Liver (tissue), 8 donors: ENCODE measurements at regions not wholly inside any gene's neighbourhood (a gene's known extent, or its start where the extent isn't known, plus 50 kb on each side); places are given as distances from the start of the nearest gene placed in this dataset.
A peak's percentile ranks its signal among the peaks of the same experiment; 100 is the strongest.

Source experiments
- DNase-seq: peaks from one replicate; pipeline ENCODE4 v3.0.0-alpha.2; 2017; ENCODE audit warnings: low spot score
- H3K27ac ChIP-seq, 2 donors: one replicate each; pipeline ENCODE4 v1.7.0; 2013; ENCODE audit warnings: inconsistent platforms in 2 of 2, low read length in 2 of 2, control low read depth in 1 of 2, low read depth in 1 of 2, mild to moderate bottlenecking in 1 of 2
- H3K27me3 ChIP-seq, 4 donors: one replicate each; pipeline versions ENCODE4 v1.6.1 to v1.7.0; 2013; ENCODE audit warnings: low read length in 3 of 4, inconsistent platforms in 1 of 4, mild to moderate bottlenecking in 1 of 4, moderate library complexity in 1 of 4; ENCODE audit not compliant: control insufficient read depth in 4 of 4, insufficient read depth in 4 of 4
- H3K36me3 ChIP-seq, 4 donors: one replicate each; pipeline versions ENCODE4 v1.6.1 to v1.7.0; 2013; ENCODE audit warnings: low read length in 3 of 4, mild to moderate bottlenecking in 3 of 4, low read depth in 1 of 4, moderate library complexity in 1 of 4; ENCODE audit not compliant: control insufficient read depth in 4 of 4, insufficient read depth in 3 of 4
- H3K4me1 ChIP-seq, 4 donors: one replicate each; pipeline versions ENCODE4 v1.6.1 to v1.7.0; 2013; ENCODE audit warnings: low read length in 3 of 4, mild to moderate bottlenecking in 3 of 4, moderate library complexity in 1 of 4; ENCODE audit not compliant: control insufficient read depth in 4 of 4, insufficient read depth in 4 of 4
- H3K4me3 ChIP-seq, 3 donors: one replicate each; pipeline versions ENCODE4 v1.6.1 to v1.7.0; 2013; ENCODE audit warnings: low read length in 3 of 3, control low read depth in 1 of 3, low read depth in 1 of 3, mild to moderate bottlenecking in 1 of 3
- H3K9ac ChIP-seq, 2 donors: one replicate each; pipeline ENCODE4 v1.7.0; 2013; ENCODE audit warnings: low read length in 2 of 2, mild to moderate bottlenecking in 2 of 2, moderate library complexity in 2 of 2, control low read depth in 1 of 2, low read depth in 1 of 2
- H3K9me3 ChIP-seq, 4 donors: one replicate each; pipeline versions ENCODE4 v1.6.1 to v1.7.0; 2013; ENCODE audit warnings: low read length in 3 of 4; ENCODE audit not compliant: control insufficient read depth in 4 of 4
- ATF3 ChIP-seq: IDR thresholded peaks from 2 replicates; pipeline ENCODE4 v1.6.1; 2016; ENCODE audit warnings: antibody characterized with exemption
- CTCF ChIP-seq: fragments of 150-350 bp; IDR thresholded peaks from 2 replicates; pipeline ENCODE4 v1.5.1; 2017; ENCODE audit warnings: improper control_type of control experiment, low read depth, low read length; ENCODE audit not compliant: missing input control
- EGR1 ChIP-seq, 2 donors: IDR thresholded peaks; 2 replicates each; pipeline ENCODE4 v1.6.1; 2016 to 2018; ENCODE audit warnings: antibody characterized with exemption in 2 of 2, low read depth in 2 of 2
- FOXA2 ChIP-seq: IDR thresholded peaks from 2 replicates; pipeline ENCODE4 v1.6.1; 2016; ENCODE audit warnings: antibody characterized with exemption
- GABPA ChIP-seq, 2 donors: IDR thresholded peaks in 1 of 2; conservative IDR thresholded peaks in 1 of 2; 2 replicates each; pipeline ENCODE4 v1.6.1; 2016; ENCODE audit warnings: antibody characterized with exemption in 2 of 2, mild to moderate bottlenecking in 1 of 2, moderate library complexity in 1 of 2
- HNF4A ChIP-seq, 2 donors: conservative IDR thresholded peaks; 2 replicates each; pipeline ENCODE4 v1.6.1; 2016; ENCODE audit warnings: antibody characterized with exemption in 2 of 2, mild to moderate bottlenecking in 2 of 2
- HNF4G ChIP-seq: IDR thresholded peaks from 2 replicates; pipeline ENCODE4 v1.6.1; 2016; ENCODE audit warnings: antibody characterized with exemption
- JUND ChIP-seq, 2 donors: IDR thresholded peaks; 2 replicates each; pipeline ENCODE4 v1.6.1; 2016; ENCODE audit warnings: antibody characterized with exemption in 2 of 2
- NR2F2 ChIP-seq: IDR thresholded peaks from 2 replicates; pipeline ENCODE4 v1.6.1; 2016; ENCODE audit warnings: antibody characterized with exemption
- RAD21 ChIP-seq, 2 donors: IDR thresholded peaks; 2 replicates each; pipeline ENCODE4 v1.6.1; 2016; ENCODE audit warnings: antibody characterized with exemption in 2 of 2, mild to moderate bottlenecking in 2 of 2
- RXRA ChIP-seq, 2 donors: IDR thresholded peaks; 2 replicates each; pipeline ENCODE4 v1.6.1; 2017 to 2018; ENCODE audit warnings: antibody characterized with exemption in 2 of 2, mild to moderate bottlenecking in 1 of 2
- SP1 ChIP-seq: IDR thresholded peaks from 2 replicates; pipeline ENCODE4 v1.6.1; 2018; ENCODE audit warnings: antibody characterized with exemption, mild to moderate bottlenecking
- TAF1 ChIP-seq: conservative IDR thresholded peaks from 2 replicates; pipeline ENCODE4 v1.6.1; 2016; ENCODE audit warnings: antibody characterized with exemption, mild to moderate bottlenecking
- YY1 ChIP-seq: IDR thresholded peaks from 2 replicates; pipeline ENCODE4 v1.6.1; 2016; ENCODE audit warnings: antibody characterized with exemption, mild to moderate bottlenecking
- ZBTB33 ChIP-seq: IDR thresholded peaks from 2 replicates; pipeline ENCODE4 v1.6.1; 2016; ENCODE audit warnings: antibody characterized with exemption
- WGBS: extraction: QIAGEN DNeasy Blood & Tissue Kit; methylation state at CpG from one replicate; pipeline ENCODE4 v1.1.7; 2013; 5-methylcytosine and 5-hydroxymethylcytosine counted together
- donor health status: healthy.
- donor health status: healthy.
- donor health status: healthy.
- donor health status: healthy.
- donor health status: healthy.

- no peaks in the 10 kb centered on the region for H3K27me3 ChIP-seq
- peaks cover 0 to 7% (median 2%) of the 10 kb centered on the region in 4 donors for H3K9me3 ChIP-seq
- TF ChIP-seq YY1 (no peak), ATF3 (no peak), CTCF (no peak), FOXA2 (no peak), NR2F2 (no peak), SP1 (no peak), HNF4A (conservative IDR thresholded peaks at IDR 0.05) (no peak), TAF1 (no peak), RXRA (IDR thresholded peaks at IDR 0.05) (no peak), EGR1 (IDR thresholded peaks at IDR 0.05; ENCODE audit: low read depth in 2 of 2) (no peak), ZBTB33 (no peak), RAD21 (IDR thresholded peaks at IDR 0.05) (no peak), JUND (IDR thresholded peaks at IDR 0.05) (no peak), HNF4G (no peak)
- H3K27ac ChIP-seq: no peak overlapping the region
- DNase-seq: no peak
- H3K36me3 ChIP-seq: no peaks in the 10 kb centered on the region
- no peak overlapping the region for H3K4me3 ChIP-seq
- peaks cover 0 to 4% (median 0%) of the 10 kb centered on the region in 4 donors for H3K4me1 ChIP-seq
- H3K9ac ChIP-seq: no peak overlapping the region
Measured at GRCh38 chr7:17427924-17428323, 129.5 kb downstream of the AHR start.

- no peak overlapping the region for H3K4me3 ChIP-seq
- no peak for DNase-seq
- 37% methylated on average over 4 of the region's 4 CpGs for WGBS
- H3K27me3 ChIP-seq: no peaks in the 10 kb centered on the region
- H3K4me1 ChIP-seq: peaks cover 0 to 4% (median 0%) of the 10 kb centered on the region in 4 donors
- peak overlapping the region in 1 of 2 donors; percentile 30 for H3K9ac ChIP-seq
- H3K36me3 ChIP-seq: no peaks in the 10 kb centered on the region
- peaks cover 0 to 7% (median 2%) of the 10 kb centered on the region in 4 donors for H3K9me3 ChIP-seq
- TF ChIP-seq HNF4A (conservative IDR thresholded peaks at IDR 0.05) (peak; percentile 26 to 51), GABPA (IDR thresholded peaks at IDR 0.05 in 1 of 2, conservative IDR thresholded peaks at IDR 0.05 in 1 of 2) (no peak), JUND (IDR thresholded peaks at IDR 0.05) (peak in 1 of 2 donors; percentile 7), RXRA (IDR thresholded peaks at IDR 0.05) (peak in 1 of 2 donors; percentile 31)
- H3K27ac ChIP-seq: no peak overlapping the region
Measured at GRCh38 chr7:17429579-17429978, 131.1 kb downstream of the AHR start.

- Histone ChIP-seq H3K9ac (no peak overlapping the region), H3K4me3 (no peak overlapping the region), H3K36me3 (no peaks in the 10 kb centered on the region), H3K27ac (no peak overlapping the region), H3K9me3 (peaks cover 0 to 7% (median 2%) of the 10 kb centered on the region in 4 donors), H3K27me3 (no peaks in the 10 kb centered on the region), H3K4me1 (peaks cover 0 to 4% (median 0%) of the 10 kb centered on the region in 4 donors)
- DNase-seq: no peak
- WGBS: 50% methylated on average over 3 of the region's 3 CpGs
- TF ChIP-seq CTCF (no peak), TAF1 (no peak), RAD21 (IDR thresholded peaks at IDR 0.05) (no peak), HNF4A (conservative IDR thresholded peaks at IDR 0.05) (no peak), SP1 (no peak), JUND (IDR thresholded peaks at IDR 0.05) (no peak), GABPA (IDR thresholded peaks at IDR 0.05 in 1 of 2, conservative IDR thresholded peaks at IDR 0.05 in 1 of 2) (no peak), FOXA2 (no peak), YY1 (no peak), NR2F2 (no peak), ZBTB33 (no peak), ATF3 (no peak)
Measured at GRCh38 chr7:17432793-17433192, 134.3 kb downstream of the AHR start.
